ENCODE measurements at regions not wholly inside any gene's neighbourhood (a gene's known extent, or its start where the extent isn't known, plus 50 kb on each side); places are given as distances from the start of the nearest gene placed in this dataset.

GRCh38 chr2:21794611-21795010 lies 670.8 kb downstream of the TDRD15 start:
- H3K23ac ChIP-seq (ENCODE audit: low read depth, low read length): no peak overlapping the region
- H3K9me3 ChIP-seq (ENCODE audit: control insufficient read depth, insufficient read depth, low read length): no peaks in the 10 kb centered on the region
- ChIA-PET CTCF (no interaction called here), POLR2A (ENCODE audit: unreplicated experiment) (no interaction called here)
- no peak overlapping the region for H3K4me3 ChIP-seq (ENCODE audit: insufficient read depth, low read depth, low read length)
- no peak overlapping the region for H4K91ac ChIP-seq (ENCODE audit: insufficient read depth, low read depth, low read length)
- H3K79me1 ChIP-seq (ENCODE audit: low read depth in 1 of 2, low read length in 2 of 2): no peaks in the 10 kb centered on the region
- ATAC-seq (ENCODE audit: low read depth): no peak
- no peak overlapping the region for H3K4me2 ChIP-seq (ENCODE audit: low read depth, low read length)
- dilution Hi-C loops (cut with HindIII; ENCODE audit: low sequenced_read_pairs, unreplicated experiment) (no loop called here), in situ Hi-C loops (cut with MboI; ENCODE audit: low sequenced_read_pairs) (no loop called here), intact Hi-C loops (cut with micrococcal nuclease) (no loop called here)
- H3K27ac ChIP-seq (ENCODE audit: insufficient read depth, low read length): no peak overlapping the region
- H4K20me1 ChIP-seq (ENCODE audit: insufficient read depth, low read length): no peaks in the 10 kb centered on the region
- no peak overlapping the region for H4K5ac ChIP-seq (ENCODE audit: low read depth, low read length)
- no peak overlapping the region for H2BK20ac ChIP-seq (ENCODE audit: low read depth, low read length)
- H3K4me1 ChIP-seq (ENCODE audit: control insufficient read depth, insufficient read depth, low read length): no peaks in the 10 kb centered on the region
- H2BK5ac ChIP-seq (ENCODE audit: low read depth, low read length, poor library complexity, severe bottlenecking): no peak overlapping the region
- no peak overlapping the region for H3K18ac ChIP-seq (ENCODE audit: low read depth, low read length)
- no peaks in the 10 kb centered on the region for H3K36me3 ChIP-seq (ENCODE audit: control insufficient read depth, insufficient read depth, low read length)
- H3K9ac ChIP-seq (ENCODE audit: low read depth, low read length): no peak overlapping the region
- no peak for DNase-seq
- no peak overlapping the region for H3K56ac ChIP-seq (ENCODE audit: extremely low read depth, insufficient read depth, low read length)
- no peaks in the 10 kb centered on the region for H3K27me3 ChIP-seq (ENCODE audit: control insufficient read depth, insufficient read depth, low read length)
- H4K8ac ChIP-seq (ENCODE audit: low read depth in 2 of 2, low read length in 2 of 2): no peak overlapping the region
- no CpG with 5 or more reads among the region's 2 CpGs for WGBS, 2 experiments (ENCODE audit: extremely low coverage in 2 of 2, insufficient read length in 1 of 2)
- no peak overlapping the region for H2BK120ac ChIP-seq (ENCODE audit: low read depth, low read length)
- H3K4ac ChIP-seq (ENCODE audit: low read depth, low read length): no peak overlapping the region
- no TSS peak for BruUV-seq (replicated peaks)
- no peaks in the 10 kb centered on the region for H3K9me1 ChIP-seq (ENCODE audit: insufficient read depth, low read length)
- no peak overlapping the region for H2BK15ac ChIP-seq (ENCODE audit: low read depth, low read length)
- no peak overlapping the region for H2AK9ac ChIP-seq (replicated peaks; ENCODE audit: low read depth, low read length, poor library complexity)
- TF ChIP-seq MAZ (IDR thresholded peaks at IDR 0.05; ENCODE audit: borderline replicate concordance, low read depth, low read length): no peak
- no peak for TF ChIP-seq SMC3 (IDR thresholded peaks at IDR 0.05; ENCODE audit: low read depth, low read length)
- TF ChIP-seq CHD1 (IDR thresholded peaks at IDR 0.05; ENCODE audit: low read depth, low read length): no peak
- no peak for TF ChIP-seq USF2 (IDR thresholded peaks at IDR 0.05; ENCODE audit: low read depth, low read length)
- no peak for TF ChIP-seq RFX5 (IDR thresholded peaks at IDR 0.05; ENCODE audit: low read depth, low read length)
- TF ChIP-seq MAFK (IDR thresholded peaks at IDR 0.05; ENCODE audit: low read depth, low read length): no peak
- TF ChIP-seq MXI1 (IDR thresholded peaks at IDR 0.05; ENCODE audit: borderline replicate concordance, low read depth, low read length): no peak
- TF ChIP-seq RCOR1 (IDR thresholded peaks at IDR 0.05; ENCODE audit: insufficient replicate concordance, low read length): no peak
- no peak for TF ChIP-seq RAD21 (IDR thresholded peaks at IDR 0.05; ENCODE audit: low read length)
- no peak for TF ChIP-seq BHLHE40 (IDR thresholded peaks at IDR 0.05; ENCODE audit: low read depth, low read length)
- TF ChIP-seq CTCF (conservative IDR thresholded peaks at IDR 0.05; ENCODE audit: low read depth, low read length): no peak
- H3K14ac ChIP-seq (replicated peaks; ENCODE audit: low read depth, low read length): no peak overlapping the region
- no peak overlapping the region for H2AK5ac ChIP-seq (ENCODE audit: low read depth, low read length)
- no peak overlapping the region for H2AFZ ChIP-seq (replicated peaks; ENCODE audit: low read length, poor library complexity)

Data from IMR-90 (cell line).